Brain microvascular endothelial cell (primary cell): ENCODE measurements at regions not wholly inside any gene's neighbourhood (a gene's known extent, or its start where the extent isn't known, plus 50 kb on each side); places are given as distances from the start of the nearest gene placed in this dataset.

Experiments used
- DNase-seq: peaks from one replicate; pipeline ENCODE4 v3.0.0-alpha.2; 2020
- H3K27ac ChIP-seq: fragments of 250-450 bp; sonication (Bioruptor Pico); 2 replicates; pipeline ENCODE4 v1.5.1; 2020; ENCODE audit warnings: mild to moderate bottlenecking, moderate library complexity
- H3K27me3 ChIP-seq: fragments of 250-450 bp; sonication (Bioruptor Pico); replicated peaks from 2 replicates; pipeline ENCODE4 v1.5.1; 2020; ENCODE audit warnings: mild to moderate bottlenecking
- H3K36me3 ChIP-seq: fragments of 250-450 bp; sonication (Bioruptor Pico); replicated peaks from 2 replicates; pipeline ENCODE4 v1.5.1; 2020; ENCODE audit warnings: mild to moderate bottlenecking
- H3K4me3 ChIP-seq: 2 replicates; pipeline ENCODE4 v1.5.1; 2011; ENCODE audit warnings: low read depth, mild to moderate bottlenecking, control low read depth, low read length, moderate library complexity
- in situ Hi-C: cut with HindIII; loops from 2 replicates; pipeline ENCODE4 v1.10.0; 2017; ENCODE audit warnings: low sequenced_read_pairs, low pct_ligation_motif_present
- TF ChIP-seq, protein P1 (sequence below): IDR thresholded peaks from 2 replicates; pipeline ENCODE4 v1.5.1; 2011; ENCODE audit warnings: low read depth, mild to moderate bottlenecking, moderate library complexity, low read length, control low read depth, inconsistent platforms; ENCODE audit errors: missing control alignments

DNA sequence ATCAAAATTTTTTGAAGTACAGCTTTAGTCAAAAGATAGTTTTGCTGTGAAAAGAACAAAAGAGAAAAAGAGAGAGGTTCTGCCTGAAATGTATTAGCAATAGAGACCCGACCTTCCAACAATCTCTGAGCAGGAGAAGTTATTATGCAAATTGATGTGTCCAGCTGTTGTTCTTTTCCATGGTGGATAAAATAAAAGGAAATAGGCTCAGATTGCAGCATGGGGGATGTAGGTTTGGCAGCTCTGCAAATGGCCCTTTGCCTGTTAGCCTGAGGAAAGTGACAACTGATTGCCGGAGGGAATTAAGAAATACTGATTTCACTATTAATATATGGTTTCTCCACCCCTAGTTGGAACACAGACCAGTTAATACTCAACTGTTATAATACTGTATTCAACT is 1283.2 kb upstream of the NXPH2 start:
- Histone ChIP-seq H3K36me3 (no peaks in the 10 kb centered on the region), H3K27ac (no peak overlapping the region), H3K27me3 (no peaks in the 10 kb centered on the region), H3K4me3 (no peak overlapping the region)
- no peak for DNase-seq
- TF ChIP-seq, protein P1, sequence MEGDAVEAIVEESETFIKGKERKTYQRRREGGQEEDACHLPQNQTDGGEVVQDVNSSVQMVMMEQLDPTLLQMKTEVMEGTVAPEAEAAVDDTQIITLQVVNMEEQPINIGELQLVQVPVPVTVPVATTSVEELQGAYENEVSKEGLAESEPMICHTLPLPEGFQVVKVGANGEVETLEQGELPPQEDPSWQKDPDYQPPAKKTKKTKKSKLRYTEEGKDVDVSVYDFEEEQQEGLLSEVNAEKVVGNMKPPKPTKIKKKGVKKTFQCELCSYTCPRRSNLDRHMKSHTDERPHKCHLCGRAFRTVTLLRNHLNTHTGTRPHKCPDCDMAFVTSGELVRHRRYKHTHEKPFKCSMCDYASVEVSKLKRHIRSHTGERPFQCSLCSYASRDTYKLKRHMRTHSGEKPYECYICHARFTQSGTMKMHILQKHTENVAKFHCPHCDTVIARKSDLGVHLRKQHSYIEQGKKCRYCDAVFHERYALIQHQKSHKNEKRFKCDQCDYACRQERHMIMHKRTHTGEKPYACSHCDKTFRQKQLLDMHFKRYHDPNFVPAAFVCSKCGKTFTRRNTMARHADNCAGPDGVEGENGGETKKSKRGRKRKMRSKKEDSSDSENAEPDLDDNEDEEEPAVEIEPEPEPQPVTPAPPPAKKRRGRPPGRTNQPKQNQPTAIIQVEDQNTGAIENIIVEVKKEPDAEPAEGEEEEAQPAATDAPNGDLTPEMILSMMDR: no peak
- in situ Hi-C loops: no loop called here

- in situ Hi-C loops: no loop called here
- Histone ChIP-seq H3K4me3 (no peak overlapping the region), H3K27me3 (no peaks in the 10 kb centered on the region), H3K27ac (no peak overlapping the region), H3K36me3 (no peaks in the 10 kb centered on the region)
- no peak for DNase-seq
- TF ChIP-seq, protein P1: no peak
These were observed 1281.0 kb upstream of the NXPH2 start for GRCh38 chr2:140061240-140061639.

- Histone ChIP-seq H3K27me3 (no peaks in the 10 kb centered on the region), H3K36me3 (no peaks in the 10 kb centered on the region), H3K4me3 (no peak overlapping the region), H3K27ac (no peak overlapping the region)
- DNase-seq: no peak
- TF ChIP-seq, protein P1: no peak
- in situ Hi-C loops: no loop called here
These were observed 1277.7 kb upstream of the NXPH2 start for GRCh38 chr2:140057928-140058327.

DNA sequence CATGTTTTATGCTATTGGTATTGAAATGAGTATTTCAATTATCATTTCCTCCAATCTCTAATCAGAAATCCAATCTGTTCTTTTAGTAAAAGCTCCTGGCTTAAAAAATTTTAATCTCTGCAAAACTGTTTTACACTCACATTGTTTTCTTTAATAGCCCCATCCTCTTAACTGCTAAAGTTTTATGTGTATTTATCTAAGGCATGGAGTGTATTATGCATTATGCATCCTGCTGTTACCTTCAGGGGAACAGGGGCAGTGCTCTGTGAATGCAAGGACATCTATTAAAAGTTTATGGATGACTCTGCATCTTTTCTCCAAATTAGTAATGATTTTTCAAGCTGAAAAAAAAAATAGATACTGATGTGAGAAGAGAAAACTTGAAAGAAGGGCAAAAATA is 1261.6 kb upstream of the NXPH2 start:
- no peak for DNase-seq
- H3K4me3 ChIP-seq: no peak overlapping the region
- no peaks in the 10 kb centered on the region for H3K36me3 ChIP-seq
- no peaks in the 10 kb centered on the region for H3K27me3 ChIP-seq
- TF ChIP-seq, protein P1: no peak
- no peak overlapping the region for H3K27ac ChIP-seq
- in situ Hi-C loops: no loop called here

GRCh38 chr2:140041239-140041638 is 1261.0 kb upstream of the NXPH2 start:
- no peaks in the 10 kb centered on the region for H3K27me3 ChIP-seq
- DNase-seq: no peak
- no peak overlapping the region for H3K4me3 ChIP-seq
- TF ChIP-seq, protein P1: no peak
- H3K27ac ChIP-seq: no peak overlapping the region
- in situ Hi-C loops: no loop called here
- H3K36me3 ChIP-seq: no peaks in the 10 kb centered on the region

GRCh38 chr2:140033638-140034037 is 1253.4 kb upstream of the NXPH2 start:
- Histone ChIP-seq H3K27me3 (no peaks in the 10 kb centered on the region), H3K27ac (no peak overlapping the region), H3K36me3 (no peaks in the 10 kb centered on the region), H3K4me3 (no peak overlapping the region)
- TF ChIP-seq, protein P1: no peak
- in situ Hi-C loops: no loop called here
- DNase-seq: no peak
